ENCODE measurements at regions not wholly inside any gene's neighbourhood (a gene's known extent, or its start where the extent isn't known, plus 50 kb on each side); places are given as distances from the start of the nearest gene placed in this dataset.
A peak's percentile ranks its signal among the peaks of the same experiment; 100 is the strongest.

DNA sequence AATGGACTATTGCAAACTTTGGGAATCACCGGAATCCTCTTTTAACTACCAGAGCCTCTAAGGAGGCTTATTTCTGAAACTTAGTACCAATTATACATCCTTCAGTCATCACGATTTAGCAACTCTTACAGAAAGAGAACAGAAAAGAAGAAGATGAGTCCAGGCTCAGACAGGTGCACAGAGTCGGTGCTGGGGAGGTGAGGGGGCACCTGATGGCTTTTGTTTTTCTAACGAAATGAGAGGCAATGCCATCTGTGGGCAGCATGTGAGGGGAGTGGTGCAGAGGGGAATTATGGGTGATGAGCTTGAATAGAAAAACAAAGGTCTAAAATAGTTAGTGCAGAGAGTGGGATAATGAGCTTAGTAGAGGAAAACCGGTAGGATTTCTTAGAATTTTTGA lies 522.6 kb downstream of the CMPK2 start:
- Histone ChIP-seq H3K36me3 (no peaks in the 10 kb centered on the region), H3K4me1 (no peaks in the 10 kb centered on the region), H3K9me3 (no peaks in the 10 kb centered on the region), H3K27ac (no peak overlapping the region), H3K27me3 (no peaks in the 10 kb centered on the region), H3K4me3 (no peak overlapping the region)
- DNase-seq = no peak
- TF ChIP-seq POLR2A (IDR thresholded peaks at IDR 0.05) = no peak
- TF ChIP-seq, protein P1, sequence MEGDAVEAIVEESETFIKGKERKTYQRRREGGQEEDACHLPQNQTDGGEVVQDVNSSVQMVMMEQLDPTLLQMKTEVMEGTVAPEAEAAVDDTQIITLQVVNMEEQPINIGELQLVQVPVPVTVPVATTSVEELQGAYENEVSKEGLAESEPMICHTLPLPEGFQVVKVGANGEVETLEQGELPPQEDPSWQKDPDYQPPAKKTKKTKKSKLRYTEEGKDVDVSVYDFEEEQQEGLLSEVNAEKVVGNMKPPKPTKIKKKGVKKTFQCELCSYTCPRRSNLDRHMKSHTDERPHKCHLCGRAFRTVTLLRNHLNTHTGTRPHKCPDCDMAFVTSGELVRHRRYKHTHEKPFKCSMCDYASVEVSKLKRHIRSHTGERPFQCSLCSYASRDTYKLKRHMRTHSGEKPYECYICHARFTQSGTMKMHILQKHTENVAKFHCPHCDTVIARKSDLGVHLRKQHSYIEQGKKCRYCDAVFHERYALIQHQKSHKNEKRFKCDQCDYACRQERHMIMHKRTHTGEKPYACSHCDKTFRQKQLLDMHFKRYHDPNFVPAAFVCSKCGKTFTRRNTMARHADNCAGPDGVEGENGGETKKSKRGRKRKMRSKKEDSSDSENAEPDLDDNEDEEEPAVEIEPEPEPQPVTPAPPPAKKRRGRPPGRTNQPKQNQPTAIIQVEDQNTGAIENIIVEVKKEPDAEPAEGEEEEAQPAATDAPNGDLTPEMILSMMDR (IDR thresholded peaks at IDR 0.05) = no peak

DNA sequence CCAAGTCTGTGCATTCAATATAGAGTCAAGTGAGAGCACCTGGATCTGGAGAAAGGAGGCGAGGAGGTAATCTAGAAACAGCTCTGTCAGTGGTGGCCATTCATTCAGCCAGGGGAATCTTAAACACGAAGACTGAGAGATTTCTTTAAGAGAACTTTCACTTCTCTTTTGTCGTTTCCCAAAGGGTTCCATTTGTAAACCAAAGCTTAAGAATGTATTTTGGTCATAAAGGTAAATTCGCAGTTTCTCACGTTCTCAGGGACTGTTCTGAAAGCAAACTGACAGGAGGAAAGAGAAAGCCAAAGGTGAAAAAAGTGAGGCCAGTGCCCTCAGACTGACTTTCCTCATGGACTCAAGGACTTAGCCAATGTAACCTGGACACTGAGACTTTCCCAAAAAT lies 513.5 kb downstream of the CMPK2 start:
- Histone ChIP-seq H3K36me3 (no peaks in the 10 kb centered on the region), H3K9me3 (no peaks in the 10 kb centered on the region), H3K27me3 (no peaks in the 10 kb centered on the region), H3K27ac (peak overlapping the region in 1 of 4 donors; percentile 25), H3K4me3 (no peak overlapping the region), H3K4me1 (no peaks in the 10 kb centered on the region)
- no peak for TF ChIP-seq POLR2A (IDR thresholded peaks at IDR 0.05)
- TF ChIP-seq, protein P1 (IDR thresholded peaks at IDR 0.05) = no peak
- DNase-seq = no peak

DNA sequence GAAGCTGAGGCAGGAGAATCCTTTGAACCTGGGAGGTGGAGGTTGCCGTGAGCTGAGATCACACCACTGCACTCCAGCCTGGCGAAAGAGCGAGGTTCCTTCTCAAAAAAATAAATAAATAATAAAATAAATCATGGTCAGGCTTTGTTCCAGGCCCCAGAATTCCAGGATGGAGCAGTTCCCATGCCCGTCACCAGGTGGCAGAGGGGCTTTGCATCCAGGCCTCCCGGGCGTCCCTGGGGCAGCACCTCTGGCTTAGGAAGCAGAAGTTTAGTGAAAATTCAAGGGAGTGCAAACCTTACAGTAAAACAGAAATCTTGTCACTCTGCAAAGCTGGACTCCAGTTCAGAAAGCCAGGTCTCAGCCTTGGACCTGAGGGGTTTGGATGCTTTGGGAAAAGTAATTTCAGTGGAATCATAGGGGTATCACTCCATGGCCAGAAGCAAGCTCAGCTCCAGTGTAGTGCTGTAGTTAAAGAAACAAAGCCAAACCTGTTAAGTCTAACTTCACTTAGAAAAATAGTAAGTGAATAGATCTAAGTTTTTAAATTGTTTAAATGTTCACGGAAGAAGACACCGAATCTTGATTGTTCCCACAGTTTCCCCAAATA lies 512.7 kb downstream of the CMPK2 start:
- H3K27me3 ChIP-seq = no peaks in the 10 kb centered on the region
- no peaks in the 10 kb centered on the region for H3K36me3 ChIP-seq
- no peak overlapping the region for H3K4me3 ChIP-seq
- DNase-seq = peak in 2 of 3 donors; percentile 66 to 76
- H3K9me3 ChIP-seq = no peaks in the 10 kb centered on the region
- no peaks in the 10 kb centered on the region for H3K4me1 ChIP-seq
- TF ChIP-seq, protein P1 (IDR thresholded peaks at IDR 0.05) = peak in 4 of 6 experiments; percentile 35 to 79 (median 72)
- no peak for TF ChIP-seq POLR2A (IDR thresholded peaks at IDR 0.05)
- no peak overlapping the region for H3K27ac ChIP-seq

DNA sequence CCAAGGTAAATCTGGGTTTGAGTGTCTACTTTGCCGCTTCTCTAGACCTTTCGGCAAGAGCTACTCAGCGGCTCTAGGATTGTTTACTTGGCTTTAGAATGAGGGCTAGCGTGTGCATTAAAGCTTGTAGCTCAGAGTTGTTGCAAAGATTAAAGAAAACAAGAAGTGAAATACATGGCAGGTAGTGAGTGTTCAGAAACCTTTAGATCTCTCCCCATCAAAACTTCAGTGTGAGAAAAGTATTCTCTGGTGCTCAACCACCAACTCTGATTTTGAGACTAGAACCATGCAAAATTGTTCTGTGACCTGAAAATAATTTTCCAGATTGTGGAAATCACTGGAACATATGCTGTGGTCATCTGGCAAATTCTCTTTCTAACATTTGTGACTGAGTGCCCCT lies 512.0 kb downstream of the CMPK2 start:
- Histone ChIP-seq H3K27me3 (no peaks in the 10 kb centered on the region), H3K36me3 (no peaks in the 10 kb centered on the region), H3K9me3 (no peaks in the 10 kb centered on the region), H3K4me3 (no peak overlapping the region), H3K4me1 (no peaks in the 10 kb centered on the region), H3K27ac (no peak overlapping the region)
- DNase-seq = no peak
- TF ChIP-seq POLR2A (IDR thresholded peaks at IDR 0.05) = no peak
- TF ChIP-seq, protein P1 (IDR thresholded peaks at IDR 0.05) = no peak

DNA sequence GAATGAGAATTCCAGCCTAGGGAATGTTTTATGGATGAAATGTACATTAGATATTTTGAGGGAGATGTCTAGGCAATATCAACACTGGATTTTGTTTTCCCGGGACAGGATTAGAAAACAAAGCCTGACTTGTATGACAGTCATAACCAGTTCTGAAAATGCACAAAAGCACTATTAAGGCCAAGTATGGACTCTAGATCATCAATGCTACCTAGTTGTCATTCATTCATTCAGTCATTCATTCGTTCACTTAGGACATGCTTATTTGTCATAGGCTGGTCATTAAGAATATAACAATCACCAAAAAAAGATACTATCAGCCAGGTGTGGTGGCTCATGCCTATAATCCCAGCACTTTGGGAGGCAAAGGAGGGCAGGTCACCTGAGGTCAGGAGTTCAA lies 511.2 kb downstream of the CMPK2 start:
- DNase-seq = no peak
- TF ChIP-seq, protein P1 (IDR thresholded peaks at IDR 0.05) = no peak
- no peak for TF ChIP-seq POLR2A (IDR thresholded peaks at IDR 0.05)

More for the DNA sequence above, 511.2 kb downstream of the CMPK2 start:
- H3K4me1 ChIP-seq = no peaks in the 10 kb centered on the region
- H3K27ac ChIP-seq = no peak overlapping the region
- H3K9me3 ChIP-seq = no peaks in the 10 kb centered on the region
- H3K36me3 ChIP-seq = no peaks in the 10 kb centered on the region
- H3K27me3 ChIP-seq = no peaks in the 10 kb centered on the region
- no peak overlapping the region for H3K4me3 ChIP-seq

Data from Peyer's patch (tissue), 4 donors.